GM23338 (cell line): ENCODE measurements at regions not wholly inside any gene's neighbourhood (a gene's known extent, or its start where the extent isn't known, plus 50 kb on each side); places are given as distances from the start of the nearest gene placed in this dataset.

Experiments
- CREB1 ChIP-seq: fragments of 250-450 bp; sonication (Bioruptor Pico); IDR thresholded peaks from 2 replicates; pipeline ENCODE4 v1.5.0; 2020; ENCODE audit warnings: low read depth, mild to moderate bottlenecking, moderate library complexity
- ETS1 ChIP-seq: IDR thresholded peaks from 2 replicates; pipeline ENCODE4 v1.6.1; 2016; ENCODE audit warnings: antibody characterized with exemption
- EZH2 ChIP-seq: fragments of 200-600 bp; sonication (generic); IDR thresholded peaks from one replicate; pipeline ENCODE4 v1.8.0; 2017; ENCODE audit warnings: antibody characterized with exemption, mild to moderate bottlenecking, low read depth; ENCODE audit not compliant: unreplicated experiment
- EZH2phosphoT487 ChIP-seq: fragments of 200-600 bp; sonication (generic); IDR thresholded peaks from one replicate; pipeline ENCODE4 v1.8.1; 2018; ENCODE audit warnings: antibody characterized with exemption; ENCODE audit not compliant: unreplicated experiment
- JUNB ChIP-seq: IDR thresholded peaks from one replicate; pipeline ENCODE4 v1.6.1; 2016; ENCODE audit warnings: antibody characterized with exemption; ENCODE audit not compliant: unreplicated experiment
- NANOG ChIP-seq: IDR thresholded peaks from 2 replicates; pipeline ENCODE4 v1.6.1; 2016; ENCODE audit warnings: antibody characterized with exemption, borderline replicate concordance
- POLR2AphosphoS5 ChIP-seq: IDR thresholded peaks from 2 replicates; pipeline ENCODE4 v1.6.1; 2016; ENCODE audit warnings: antibody characterized with exemption, low read depth
- STAT1 ChIP-seq: IDR thresholded peaks from one replicate; pipeline ENCODE4 v1.6.1; 2016; ENCODE audit warnings: antibody characterized with exemption; ENCODE audit not compliant: unreplicated experiment
- ZNF114 ChIP-seq: fragments of 250-450 bp; sonication (Bioruptor Pico); IDR thresholded peaks from 2 replicates; pipeline ENCODE4 v1.5.0; 2020; ENCODE audit warnings: mild to moderate bottlenecking, moderate library complexity
- ZNF331 ChIP-seq: fragments of 250-450 bp; sonication (Bioruptor Pico); IDR thresholded peaks from 2 replicates; pipeline ENCODE4 v1.5.0; 2020; ENCODE audit warnings: low read depth, mild to moderate bottlenecking, moderate library complexity
- ZNF462 ChIP-seq: fragments of 250-450 bp; sonication (Bioruptor Pico); IDR thresholded peaks from 2 replicates; pipeline ENCODE4 v1.5.0; 2020; ENCODE audit warnings: mild to moderate bottlenecking, moderate library complexity
- TF ChIP-seq, protein P1 (sequence below), 2 experiments: fragments of 200-600 bp in 1 of 2; sonication (generic) in 1 of 2; conservative IDR thresholded peaks; 2 replicates each; pipeline versions ENCODE4 v1.5.1 to v1.6.1; 2016 to 2017; ENCODE audit warnings: antibody characterized with exemption in 2 of 2, low read depth in 2 of 2, mild to moderate bottlenecking in 2 of 2, moderate library complexity in 1 of 2
- TF ChIP-seq, protein P2 (sequence below): IDR thresholded peaks from one replicate; pipeline ENCODE4 v1.6.1; 2018; ENCODE audit warnings: antibody characterized with exemption; ENCODE audit not compliant: unreplicated experiment

GRCh38 chr13:73177916-73178565 is 119.2 kb downstream of the KLF5 start:
- TF ChIP-seq, protein P1, sequence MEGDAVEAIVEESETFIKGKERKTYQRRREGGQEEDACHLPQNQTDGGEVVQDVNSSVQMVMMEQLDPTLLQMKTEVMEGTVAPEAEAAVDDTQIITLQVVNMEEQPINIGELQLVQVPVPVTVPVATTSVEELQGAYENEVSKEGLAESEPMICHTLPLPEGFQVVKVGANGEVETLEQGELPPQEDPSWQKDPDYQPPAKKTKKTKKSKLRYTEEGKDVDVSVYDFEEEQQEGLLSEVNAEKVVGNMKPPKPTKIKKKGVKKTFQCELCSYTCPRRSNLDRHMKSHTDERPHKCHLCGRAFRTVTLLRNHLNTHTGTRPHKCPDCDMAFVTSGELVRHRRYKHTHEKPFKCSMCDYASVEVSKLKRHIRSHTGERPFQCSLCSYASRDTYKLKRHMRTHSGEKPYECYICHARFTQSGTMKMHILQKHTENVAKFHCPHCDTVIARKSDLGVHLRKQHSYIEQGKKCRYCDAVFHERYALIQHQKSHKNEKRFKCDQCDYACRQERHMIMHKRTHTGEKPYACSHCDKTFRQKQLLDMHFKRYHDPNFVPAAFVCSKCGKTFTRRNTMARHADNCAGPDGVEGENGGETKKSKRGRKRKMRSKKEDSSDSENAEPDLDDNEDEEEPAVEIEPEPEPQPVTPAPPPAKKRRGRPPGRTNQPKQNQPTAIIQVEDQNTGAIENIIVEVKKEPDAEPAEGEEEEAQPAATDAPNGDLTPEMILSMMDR (conservative IDR thresholded peaks at IDR 0.05; ENCODE audit: low read depth in 2 of 2): no peak
- TF ChIP-seq POLR2AphosphoS5 (no peak), EZH2 (no peak), CREB1 (CRISPR knock-in tag) (no peak), JUNB (no peak), EZH2phosphoT487 (no peak), ZNF331 (CRISPR knock-in tag) (no peak), ETS1 (no peak), ZNF114 (no peak), ZNF462 (no peak), NANOG (no peak), STAT1 (no peak)
- TF ChIP-seq, protein P2, sequence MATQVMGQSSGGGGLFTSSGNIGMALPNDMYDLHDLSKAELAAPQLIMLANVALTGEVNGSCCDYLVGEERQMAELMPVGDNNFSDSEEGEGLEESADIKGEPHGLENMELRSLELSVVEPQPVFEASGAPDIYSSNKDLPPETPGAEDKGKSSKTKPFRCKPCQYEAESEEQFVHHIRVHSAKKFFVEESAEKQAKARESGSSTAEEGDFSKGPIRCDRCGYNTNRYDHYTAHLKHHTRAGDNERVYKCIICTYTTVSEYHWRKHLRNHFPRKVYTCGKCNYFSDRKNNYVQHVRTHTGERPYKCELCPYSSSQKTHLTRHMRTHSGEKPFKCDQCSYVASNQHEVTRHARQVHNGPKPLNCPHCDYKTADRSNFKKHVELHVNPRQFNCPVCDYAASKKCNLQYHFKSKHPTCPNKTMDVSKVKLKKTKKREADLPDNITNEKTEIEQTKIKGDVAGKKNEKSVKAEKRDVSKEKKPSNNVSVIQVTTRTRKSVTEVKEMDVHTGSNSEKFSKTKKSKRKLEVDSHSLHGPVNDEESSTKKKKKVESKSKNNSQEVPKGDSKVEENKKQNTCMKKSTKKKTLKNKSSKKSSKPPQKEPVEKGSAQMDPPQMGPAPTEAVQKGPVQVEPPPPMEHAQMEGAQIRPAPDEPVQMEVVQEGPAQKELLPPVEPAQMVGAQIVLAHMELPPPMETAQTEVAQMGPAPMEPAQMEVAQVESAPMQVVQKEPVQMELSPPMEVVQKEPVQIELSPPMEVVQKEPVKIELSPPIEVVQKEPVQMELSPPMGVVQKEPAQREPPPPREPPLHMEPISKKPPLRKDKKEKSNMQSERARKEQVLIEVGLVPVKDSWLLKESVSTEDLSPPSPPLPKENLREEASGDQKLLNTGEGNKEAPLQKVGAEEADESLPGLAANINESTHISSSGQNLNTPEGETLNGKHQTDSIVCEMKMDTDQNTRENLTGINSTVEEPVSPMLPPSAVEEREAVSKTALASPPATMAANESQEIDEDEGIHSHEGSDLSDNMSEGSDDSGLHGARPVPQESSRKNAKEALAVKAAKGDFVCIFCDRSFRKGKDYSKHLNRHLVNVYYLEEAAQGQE: no peak
